Prostate gland (tissue), 2 donors: ENCODE measurements at regions not wholly inside any gene's neighbourhood (a gene's known extent, or its start where the extent isn't known, plus 50 kb on each side); places are given as distances from the start of the nearest gene placed in this dataset.
A peak's percentile ranks its signal among the peaks of the same experiment; 100 is the strongest.

Experiments
- DNase-seq: peaks from one replicate; pipeline ENCODE4 v3.0.0-alpha.2; 2019; ENCODE audit warnings: low spot score
- H3K27ac ChIP-seq, 2 donors: fragments of 200-600 bp; sonication (generic); 2 replicates each; pipeline ENCODE4 v1.5.1; 2017 to 2019
- H3K27me3 ChIP-seq: fragments of 200-600 bp; sonication (generic); replicated peaks from 2 replicates; pipeline ENCODE4 v1.5.1; 2019; ENCODE audit not compliant: insufficient read depth
- H3K36me3 ChIP-seq, 2 donors: fragments of 200-600 bp; sonication (generic); 1 replicate in 1 of 2; 2 replicates in 1 of 2; pipeline versions ENCODE4 v1.5.1 to v1.8.1; 2017 to 2019
- H3K4me1 ChIP-seq: fragments of 200-600 bp; sonication (generic); replicated peaks from 2 replicates; pipeline ENCODE4 v1.5.1; 2019
- H3K4me3 ChIP-seq, 2 donors: fragments of 200-600 bp; sonication (generic); 2 replicates each; pipeline ENCODE4 v1.5.1; 2017 to 2019
- H3K9me3 ChIP-seq: fragments of 200-600 bp; sonication (generic); 2 replicates; pipeline ENCODE4 v1.5.1; 2017
- POLR2A ChIP-seq: fragments of 450-650 bp; IDR thresholded peaks from one replicate; pipeline ENCODE4 v1.6.1; 2016; ENCODE audit warnings: antibody characterized with exemption, mild to moderate bottlenecking
- POLR2AphosphoS5 ChIP-seq: sonication (generic); formaldehyde crosslinking; IDR thresholded peaks from one replicate; pipeline ENCODE4 v1.6.1; 2017; ENCODE audit warnings: antibody characterized with exemption
- WGBS: methylation state at CpG from one replicate; pipeline ENCODE4 v1.1.5; 2018; 5-methylcytosine and 5-hydroxymethylcytosine counted together
- intact Hi-C: fragments of 100-400 bp; cut with DNase I; formaldehyde crosslinking; loops from one replicate; pipeline ENCODE4 v1.14.2; 2022
- TF ChIP-seq, protein P1 (sequence below), 4 experiments: fragments of 200-600 bp in 2 of 4; fragments of 450-650 bp in 2 of 4; sonication (generic) in 2 of 4; IDR thresholded peaks; 1 replicate in 3 of 4; 2 replicates in 1 of 4; pipeline ENCODE4 v1.5.1; 2016 to 2019; ENCODE audit warnings: antibody characterized with exemption in 4 of 4, mild to moderate bottlenecking in 2 of 4, moderate library complexity in 2 of 4

DNA sequence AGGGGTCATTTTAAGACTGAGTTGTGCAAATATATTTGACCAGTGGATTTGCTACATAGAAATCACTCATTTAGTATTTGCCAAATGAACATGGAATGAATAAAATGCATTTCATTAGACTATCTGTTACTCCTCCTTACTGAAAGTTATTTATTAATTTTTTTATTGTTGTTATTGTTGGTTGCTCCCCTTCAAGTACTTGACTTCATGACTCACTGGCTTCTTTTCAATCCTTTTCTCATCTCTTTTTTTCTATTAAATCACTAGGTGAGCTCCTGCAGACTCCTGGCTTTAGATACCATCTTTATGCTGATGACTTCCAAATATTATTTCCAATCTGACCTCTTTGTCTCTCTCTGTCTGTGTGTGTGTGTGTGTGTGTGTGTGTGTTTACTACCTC is 192.2 kb upstream of the FAM83B start:
- Histone ChIP-seq H3K4me3 (no peak overlapping the region), H3K27ac (no peak overlapping the region), H3K36me3 (no peaks in the 10 kb centered on the region), H3K27me3 (no peaks in the 10 kb centered on the region), H3K4me1 (no peaks in the 10 kb centered on the region), H3K9me3 (no peaks in the 10 kb centered on the region)
- DNase-seq: no peak
- TF ChIP-seq POLR2AphosphoS5 (no peak), POLR2A (no peak)
- TF ChIP-seq, protein P1, sequence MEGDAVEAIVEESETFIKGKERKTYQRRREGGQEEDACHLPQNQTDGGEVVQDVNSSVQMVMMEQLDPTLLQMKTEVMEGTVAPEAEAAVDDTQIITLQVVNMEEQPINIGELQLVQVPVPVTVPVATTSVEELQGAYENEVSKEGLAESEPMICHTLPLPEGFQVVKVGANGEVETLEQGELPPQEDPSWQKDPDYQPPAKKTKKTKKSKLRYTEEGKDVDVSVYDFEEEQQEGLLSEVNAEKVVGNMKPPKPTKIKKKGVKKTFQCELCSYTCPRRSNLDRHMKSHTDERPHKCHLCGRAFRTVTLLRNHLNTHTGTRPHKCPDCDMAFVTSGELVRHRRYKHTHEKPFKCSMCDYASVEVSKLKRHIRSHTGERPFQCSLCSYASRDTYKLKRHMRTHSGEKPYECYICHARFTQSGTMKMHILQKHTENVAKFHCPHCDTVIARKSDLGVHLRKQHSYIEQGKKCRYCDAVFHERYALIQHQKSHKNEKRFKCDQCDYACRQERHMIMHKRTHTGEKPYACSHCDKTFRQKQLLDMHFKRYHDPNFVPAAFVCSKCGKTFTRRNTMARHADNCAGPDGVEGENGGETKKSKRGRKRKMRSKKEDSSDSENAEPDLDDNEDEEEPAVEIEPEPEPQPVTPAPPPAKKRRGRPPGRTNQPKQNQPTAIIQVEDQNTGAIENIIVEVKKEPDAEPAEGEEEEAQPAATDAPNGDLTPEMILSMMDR (IDR thresholded peaks at IDR 0.05): no peak
- intact Hi-C loops: no loop called here

DNA sequence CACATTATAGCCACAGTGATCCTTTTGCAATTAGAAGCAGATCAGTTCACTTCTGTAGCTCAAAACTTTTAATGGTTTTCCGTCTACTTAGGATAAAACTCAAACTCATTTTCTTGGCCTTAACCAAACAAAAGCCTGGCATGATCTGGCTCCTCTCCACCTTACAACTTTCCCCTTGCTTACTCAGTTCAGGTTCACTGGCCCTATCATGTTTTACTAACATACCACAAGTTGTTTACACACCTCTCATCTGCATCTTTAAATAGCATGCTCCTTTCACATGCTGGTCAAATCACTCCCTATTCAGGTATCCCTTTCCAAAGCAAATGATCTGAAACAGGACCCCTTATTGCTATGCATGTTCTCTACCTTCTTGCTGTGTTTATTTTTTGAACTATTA is 191.4 kb upstream of the FAM83B start:
- no peaks in the 10 kb centered on the region for H3K9me3 ChIP-seq
- H3K27ac ChIP-seq: no peak overlapping the region
- peak; percentile 25 for DNase-seq
- H3K27me3 ChIP-seq: no peaks in the 10 kb centered on the region
- intact Hi-C loops: no loop called here
- H3K4me1 ChIP-seq: no peaks in the 10 kb centered on the region
- no peaks in the 10 kb centered on the region for H3K36me3 ChIP-seq
- no peak overlapping the region for H3K4me3 ChIP-seq
- peak; percentile 63 for TF ChIP-seq POLR2AphosphoS5
- TF ChIP-seq, protein P1 (IDR thresholded peaks at IDR 0.05): no peak
- TF ChIP-seq POLR2A: no peak
- WGBS: 30% methylated on average over 1 of the region's 1 CpG

GRCh38 chr6:54665278-54665677 is 181.3 kb upstream of the FAM83B start:
- no peaks in the 10 kb centered on the region for H3K36me3 ChIP-seq
- no peaks in the 10 kb centered on the region for H3K27me3 ChIP-seq
- no peaks in the 10 kb centered on the region for H3K4me1 ChIP-seq
- intact Hi-C loops: no loop called here
- H3K27ac ChIP-seq: no peak overlapping the region
- H3K9me3 ChIP-seq: no peaks in the 10 kb centered on the region
- TF ChIP-seq, protein P1 (IDR thresholded peaks at IDR 0.05): no peak
- no peak for TF ChIP-seq POLR2A
- no peak for TF ChIP-seq POLR2AphosphoS5
- DNase-seq: no peak
- no peak overlapping the region for H3K4me3 ChIP-seq

DNA sequence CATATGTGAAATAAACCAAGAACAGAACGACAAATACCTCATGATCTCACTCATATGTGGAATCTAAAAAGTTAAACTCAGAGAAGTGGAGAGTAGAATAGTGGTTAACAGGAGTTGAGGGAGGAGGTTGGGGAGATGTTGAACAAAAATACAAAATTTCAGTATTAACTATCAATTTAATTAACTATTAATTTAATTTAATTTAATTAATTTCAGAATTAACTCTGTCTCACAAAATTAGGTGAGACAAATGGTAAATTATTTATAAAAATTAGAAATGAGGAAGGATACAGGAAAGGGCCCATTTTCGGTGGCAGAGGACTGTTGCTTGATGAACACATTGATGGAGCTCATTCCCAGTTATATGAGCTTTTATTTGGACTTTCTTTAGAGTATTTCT is 166.0 kb upstream of the FAM83B start:
- Histone ChIP-seq H3K27ac (no peak overlapping the region), H3K4me1 (no peaks in the 10 kb centered on the region), H3K27me3 (no peaks in the 10 kb centered on the region), H3K4me3 (no peak overlapping the region), H3K9me3 (no peaks in the 10 kb centered on the region), H3K36me3 (no peaks in the 10 kb centered on the region)
- intact Hi-C loops: no loop called here
- TF ChIP-seq, protein P1 (IDR thresholded peaks at IDR 0.05): no peak
- TF ChIP-seq POLR2A: no peak
- TF ChIP-seq POLR2AphosphoS5: no peak
- DNase-seq: no peak
- 92% methylated on average over 2 of the region's 2 CpGs for WGBS

- no peaks in the 10 kb centered on the region for H3K27me3 ChIP-seq
- no peak overlapping the region for H3K4me3 ChIP-seq
- no peak for DNase-seq
- no peak overlapping the region for H3K27ac ChIP-seq
- no peaks in the 10 kb centered on the region for H3K4me1 ChIP-seq
- no peak for TF ChIP-seq POLR2AphosphoS5
- TF ChIP-seq, protein P1 (IDR thresholded peaks at IDR 0.05): no peak
- TF ChIP-seq POLR2A: no peak
- intact Hi-C loops: no loop called here
- WGBS: 89% methylated on average over 2 of the region's 2 CpGs
- H3K9me3 ChIP-seq: no peaks in the 10 kb centered on the region
- no peaks in the 10 kb centered on the region for H3K36me3 ChIP-seq
Observed at GRCh38 chr6:54681267-54681666, 165.3 kb upstream of the FAM83B start.
